Stimulated activated naive CD8-positive, alpha-beta T cell treated with anti-CD3 and anti-CD28 coated beads, Interleukin-15, Interleukin-2, amounts not matched to agents 100 U/mL and 50 U/mL, for 24 hours (primary cell): ENCODE measurements at regions not wholly inside any gene's neighbourhood (a gene's known extent, or its start where the extent isn't known, plus 50 kb on each side); places are given as distances from the start of the nearest gene placed in this dataset.
"Not testable (repeated sequence)": the region's sequence is repeated elsewhere in the genome, so short reads cannot be mapped to it uniquely, and the experiment has no call there.

Source experiments
- ATAC-seq: fragments of 150-1000 bp; cut with Tn5 transposase; one replicate; pipeline ENCODE4 v1.10.0; 2021
- DNase-seq: peaks from one replicate; pipeline ENCODE4 v3.0.0; 2021

GRCh38 chr21:14613486-14614224 lies 67.5 kb upstream of the SAMSN1 start:
- DNase-seq, result no peak

GRCh38 chr21:14610119-14610518 lies 64.0 kb upstream of the SAMSN1 start:
- not testable (repeated sequence) for ATAC-seq, DNase-seq

More at GRCh38 chr21:14613486-14614224, 67.5 kb upstream of the SAMSN1 start:
- no peak for ATAC-seq

- DNase-seq, result no peak
- ATAC-seq, result no peak
Measured at GRCh38 chr21:14609274-14609673, 63.2 kb upstream of the SAMSN1 start.

GRCh38 chr21:14607262-14607661 lies 61.1 kb upstream of the SAMSN1 start:
- ATAC-seq (no peak), DNase-seq (no peak)

GRCh38 chr21:14603202-14603601 lies 57.1 kb upstream of the SAMSN1 start:
- DNase-seq, result no peak
- no peak for ATAC-seq

GRCh38 chr21:14602382-14602958 lies 56.4 kb upstream of the SAMSN1 start:
- ATAC-seq (no peak), DNase-seq (no peak)

GRCh38 chr21:14600569-14601297 lies 54.6 kb upstream of the SAMSN1 start:
- ATAC-seq (no peak), DNase-seq (no peak)

GRCh38 chr21:14598065-14598464 lies 52.0 kb upstream of the SAMSN1 start:
- no peak for ATAC-seq
- no peak for DNase-seq
